HCT116 (cell line): ENCODE measurements at regions not wholly inside any gene's neighbourhood (a gene's known extent, or its start where the extent isn't known, plus 50 kb on each side); places are given as distances from the start of the nearest gene placed in this dataset.

Source experiments
- ATAC-seq: fragments of 200-7000 bp; cut with Tn5 transposase; 2 replicates; pipeline ENCODE4 v1.9.1; 2020; ENCODE audit warnings: mild to moderate bottlenecking, moderate library complexity
- BruUV-seq: library from RNA; stranded (reverse); fragments of 400-500 nt; replicated peaks from 2 replicates; lab custom pipeline; 2021; lab: Mats Ljungman, UMichigan
- CTCF ChIA-PET: fragments of 300-600 bp; sonication (Branson Sonifier 250); formaldehyde crosslinking; loops from one replicate; lab custom pipeline; 2021; ENCODE audit warnings: antibody characterized with exemption; lab: Charles Lee
- POLR2A ChIA-PET: fragments of 300-600, 350-600 bp; sonication (Branson Sonifier 250); formaldehyde crosslinking; loops from one replicate; lab custom pipeline; 2021; ENCODE audit warnings: antibody characterized with exemption; lab: Charles Lee
- RAD21 ChIA-PET, 2 experiments: fragments of 300-600 bp; sonication (Branson Sonifier 250); formaldehyde crosslinking; loops; one replicate each; lab custom pipeline; 2023; ENCODE audit warnings: low total read pairs in 2 of 2; ENCODE audit not compliant: uncharacterized antibody in 2 of 2, unreplicated experiment in 2 of 2, low non-redundant PET in 1 of 2; lab: Charles Lee
- DNase-seq: peaks from one replicate; pipeline ENCODE4 v3.0.0-alpha.2; 2010; ENCODE audit warnings: low read depth, low spot score
- H2AFZ ChIP-seq: fragments of 200-600 bp; shearing (Covaris generic), sonication (generic); 2 replicates; pipeline ENCODE4 v1.6.1; 2017; ENCODE audit warnings: low read depth, mixed run types, mixed read lengths, antibody characterized with exemption, low read length; ENCODE audit not compliant: poor library complexity, severe bottlenecking
- H3K27ac ChIP-seq: 2 replicates; pipeline ENCODE4 v1.5.1; 2012; ENCODE audit warnings: low read depth, low read length
- H3K27me3 ChIP-seq: fragments of 200-600 bp; sonication (generic); 2 replicates; pipeline ENCODE4 v1.6.1; 2016; ENCODE audit warnings: mixed run types, low read length, mixed read lengths; ENCODE audit not compliant: insufficient read depth
- H3K36me3 ChIP-seq, 2 experiments: fragments of 200-500 bp in 1 of 2; fragments of 200-600 bp in 1 of 2; sonication (Bioruptor generic) in 1 of 2; sonication (generic) in 1 of 2; 2 replicates each; pipeline versions ENCODE4 v1.5.1 to v1.6.1; 2014 to 2016; ENCODE audit warnings: low read length in 2 of 2, inconsistent platforms in 1 of 2, mixed read lengths in 1 of 2, mixed run types in 1 of 2; ENCODE audit not compliant: insufficient read depth in 2 of 2, control insufficient read depth in 1 of 2
- H3K4me1 ChIP-seq, 2 experiments: fragments of 200-600 bp in 1 of 2; sonication (generic) in 1 of 2; 2 replicates each; pipeline versions ENCODE4 v1.5.1 to v1.6.1; 2012 to 2017; ENCODE audit warnings: low read length in 2 of 2, inconsistent platforms in 1 of 2, mild to moderate bottlenecking in 1 of 2, mixed read lengths in 1 of 2, mixed run types in 1 of 2, moderate library complexity in 1 of 2; ENCODE audit not compliant: insufficient read depth in 2 of 2, control insufficient read depth in 1 of 2
- H3K4me2 ChIP-seq: fragments of 200-600 bp; sonication (generic); 2 replicates; pipeline ENCODE4 v1.6.1; 2017; ENCODE audit warnings: mixed run types, low read length, mixed read lengths
- H3K4me3 ChIP-seq, 2 experiments: fragments of 200-600 bp in 1 of 2; sonication (generic) in 1 of 2; replicated peaks in 1 of 2; 2 replicates each; pipeline ENCODE4 v1.5.1; 2011 to 2016; ENCODE audit warnings: low read length in 2 of 2, control low read depth in 1 of 2, low read depth in 1 of 2, mild to moderate bottlenecking in 1 of 2, mixed read lengths in 1 of 2, mixed run types in 1 of 2
- H3K79me2 ChIP-seq: fragments of 200-600 bp; sonication (generic); 2 replicates; pipeline ENCODE4 v1.6.1; 2017; ENCODE audit warnings: mild to moderate bottlenecking, mixed run types, low read length, moderate library complexity, mixed read lengths; ENCODE audit not compliant: insufficient read depth
- H3K9ac ChIP-seq: fragments of 200-600 bp; sonication (generic); 2 replicates; pipeline ENCODE4 v1.6.1; 2016; ENCODE audit warnings: low read length, mixed read lengths
- H3K9me2 ChIP-seq: fragments of 200-600 bp; sonication (generic), shearing (Covaris generic); 2 replicates; pipeline ENCODE4 v1.6.1; 2017; ENCODE audit warnings: mixed run types, mild to moderate bottlenecking, moderate library complexity; ENCODE audit not compliant: insufficient read depth
- H3K9me3 ChIP-seq, 2 experiments: fragments of 200-500 bp in 1 of 2; fragments of 200-600 bp in 1 of 2; sonication (Bioruptor generic) in 1 of 2; sonication (generic) in 1 of 2; 2 replicates each; pipeline ENCODE4 v1.6.1; 2014 to 2017; ENCODE audit warnings: low read length in 2 of 2, mixed read lengths in 2 of 2, inconsistent platforms in 1 of 2, low read depth in 1 of 2, mild to moderate bottlenecking in 1 of 2, mixed run types in 1 of 2, moderate library complexity in 1 of 2; ENCODE audit not compliant: control insufficient read depth in 1 of 2, insufficient read depth in 1 of 2
- H4K20me1 ChIP-seq: fragments of 200-600 bp; sonication (generic), shearing (Covaris generic); 2 replicates; pipeline ENCODE4 v1.6.1; 2017; ENCODE audit warnings: mixed run types, mild to moderate bottlenecking, moderate library complexity; ENCODE audit not compliant: insufficient read depth
- CBX3 ChIP-seq: IDR thresholded peaks from 2 replicates; pipeline ENCODE4 v1.6.1; 2012; ENCODE audit warnings: low read depth
- CTCF ChIP-seq, 3 experiments: fragments of 200-600 bp in 1 of 3; sonication (generic) in 1 of 3; IDR thresholded peaks in 2 of 3; conservative IDR thresholded peaks in 1 of 3; 2 replicates each; pipeline ENCODE4 v1.5.1; 2012 to 2017; ENCODE audit warnings: low read depth in 2 of 3, low read length in 2 of 3, antibody characterized with exemption in 1 of 3, borderline replicate concordance in 1 of 3, control low read depth in 1 of 3, mild to moderate bottlenecking in 1 of 3, mixed read lengths in 1 of 3, mixed run types in 1 of 3, moderate library complexity in 1 of 3; ENCODE audit not compliant: insufficient read depth in 1 of 3
- ELF1 ChIP-seq: IDR thresholded peaks from 2 replicates; pipeline ENCODE4 v1.6.1; 2012; ENCODE audit warnings: low read depth, borderline replicate concordance
- EZH2 ChIP-seq: fragments of 200-600 bp; sonication (generic); IDR thresholded peaks from 2 replicates; pipeline ENCODE4 v1.6.1; 2017; ENCODE audit warnings: antibody characterized with exemption, mixed run types
- EZH2phosphoT487 ChIP-seq: fragments of 200-600 bp; IDR thresholded peaks from 2 replicates; pipeline ENCODE4 v1.6.1; 2018; ENCODE audit warnings: antibody characterized with exemption, borderline replicate concordance
- JUND ChIP-seq: IDR thresholded peaks from 2 replicates; pipeline ENCODE4 v1.6.1; 2012
- MAX ChIP-seq: IDR thresholded peaks from 2 replicates; pipeline ENCODE4 v1.6.1; 2012
- POLR2AphosphoS5 ChIP-seq: IDR thresholded peaks from 2 replicates; pipeline ENCODE4 v1.6.1; 2011; ENCODE audit warnings: mild to moderate bottlenecking, low read depth, low read length, moderate library complexity
- RAD21 ChIP-seq: IDR thresholded peaks from 2 replicates; pipeline ENCODE4 v1.6.1; 2012; ENCODE audit warnings: low read depth, mild to moderate bottlenecking
- SRF ChIP-seq: IDR thresholded peaks from 2 replicates; pipeline ENCODE4 v1.6.1; 2012; ENCODE audit warnings: low read depth
- TCF7L2 ChIP-seq: IDR thresholded peaks from 2 replicates; pipeline ENCODE4 v1.7.0; 2011; ENCODE audit warnings: borderline replicate concordance, inconsistent platforms; ENCODE audit not compliant: insufficient read depth, insufficient read length; ENCODE audit errors: extremely low read depth
- YY1 ChIP-seq: IDR thresholded peaks from 2 replicates; pipeline ENCODE4 v1.6.1; 2011; ENCODE audit warnings: low read length, low read depth, moderate library complexity, mild to moderate bottlenecking; ENCODE audit not compliant: insufficient replicate concordance; ENCODE audit errors: extremely low read depth
- ZFX ChIP-seq: fragments of 450-650 bp; IDR thresholded peaks from 2 replicates; pipeline ENCODE4 v1.6.1; 2017
- intact Hi-C: fragments of 100-400 bp; cut with micrococcal nuclease; formaldehyde crosslinking; loops from 2 replicates; pipeline ENCODE4 v1.10.0; 2022
- TF ChIP-seq, protein P1 (sequence below): IDR thresholded peaks from 2 replicates; pipeline ENCODE4 v1.6.1; 2012; ENCODE audit warnings: low read depth
- TF ChIP-seq, protein P2 (sequence below): IDR thresholded peaks from 2 replicates; pipeline ENCODE4 v1.6.1; 2011; ENCODE audit warnings: mild to moderate bottlenecking, low read length, moderate library complexity; ENCODE audit not compliant: insufficient replicate concordance; ENCODE audit errors: extremely low read depth

DNA sequence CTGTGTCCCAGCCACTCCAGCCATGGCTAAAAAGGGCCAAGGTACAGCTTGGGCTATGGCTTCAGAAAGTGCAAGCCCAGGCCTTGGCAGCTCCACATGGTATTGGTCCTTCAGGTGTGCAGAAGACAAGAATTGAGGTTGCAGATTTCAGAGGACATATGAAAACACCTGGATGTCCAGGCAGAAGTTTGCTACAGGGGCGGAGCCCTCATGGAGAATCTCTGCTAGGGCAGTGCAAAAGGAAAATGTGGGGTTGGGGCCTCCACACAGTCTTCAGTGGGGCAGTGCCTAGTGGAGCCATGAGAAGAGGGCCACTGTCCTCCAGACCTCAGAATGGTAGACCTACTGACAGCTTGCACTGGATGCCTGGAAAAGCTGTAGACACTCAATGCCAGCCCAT is 1074.1 kb downstream of the JRKL start (continued):
- TF ChIP-seq CTCF (IDR thresholded peaks at IDR 0.05 in 2 of 3, conservative IDR thresholded peaks at IDR 0.05 in 1 of 3; ENCODE audit: borderline replicate concordance in 1 of 3, insufficient read depth in 1 of 3, low read depth in 2 of 3, low read length in 2 of 3) (no peak), CBX3 (no peak)
- TF ChIP-seq, all 23 proteins: peak for 0

DNA sequence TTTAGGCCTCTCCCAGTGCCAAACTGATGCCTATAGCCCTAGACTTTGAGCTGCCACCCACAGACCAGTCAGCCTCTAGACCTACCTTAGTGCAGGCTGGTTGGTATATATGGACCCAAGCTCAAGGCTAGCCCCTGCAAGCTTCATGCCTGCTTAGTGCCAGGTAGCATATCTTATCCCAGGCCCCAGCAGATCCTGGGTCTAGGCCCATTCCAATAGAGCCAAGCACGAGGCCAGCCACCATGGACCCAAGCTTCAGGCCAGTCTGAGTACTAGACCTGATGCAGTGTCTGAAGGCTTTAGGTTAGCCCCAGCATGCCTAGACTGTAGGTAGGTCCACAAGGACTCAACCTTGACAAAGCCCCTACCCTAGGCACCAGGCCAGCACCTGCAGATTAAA is 1081.7 kb downstream of the JRKL start:
- ChIA-PET POLR2A (no interaction called here), RAD21 (no interaction called here), CTCF (no interaction called here)
- Histone ChIP-seq H3K4me2 (no peak overlapping the region), H3K9ac (no peak overlapping the region), H3K9me2 (no peaks in the 10 kb centered on the region), H3K36me3 (no peaks in the 10 kb centered on the region), H3K9me3 (peaks cover 10 to 25% of the 10 kb centered on the region in 2 experiments), H3K4me1 (no peaks in the 10 kb centered on the region), H3K79me2 (no peaks in the 10 kb centered on the region), H2AFZ (no peak overlapping the region), H3K4me3 (no peak overlapping the region), H3K27ac (no peak overlapping the region), H3K27me3 (no peaks in the 10 kb centered on the region), H4K20me1 (no peaks in the 10 kb centered on the region)
- DNase-seq (no peak), ATAC-seq (no peak)
- intact Hi-C loops = no loop called here
- BruUV-seq = no TSS peak
- no peak for TF ChIP-seq ZFX
- no peak for TF ChIP-seq JUND
- no peak for TF ChIP-seq ELF1
- no peak for TF ChIP-seq SRF
- TF ChIP-seq MAX = no peak
- no peak for TF ChIP-seq YY1
- TF ChIP-seq, protein P1, sequence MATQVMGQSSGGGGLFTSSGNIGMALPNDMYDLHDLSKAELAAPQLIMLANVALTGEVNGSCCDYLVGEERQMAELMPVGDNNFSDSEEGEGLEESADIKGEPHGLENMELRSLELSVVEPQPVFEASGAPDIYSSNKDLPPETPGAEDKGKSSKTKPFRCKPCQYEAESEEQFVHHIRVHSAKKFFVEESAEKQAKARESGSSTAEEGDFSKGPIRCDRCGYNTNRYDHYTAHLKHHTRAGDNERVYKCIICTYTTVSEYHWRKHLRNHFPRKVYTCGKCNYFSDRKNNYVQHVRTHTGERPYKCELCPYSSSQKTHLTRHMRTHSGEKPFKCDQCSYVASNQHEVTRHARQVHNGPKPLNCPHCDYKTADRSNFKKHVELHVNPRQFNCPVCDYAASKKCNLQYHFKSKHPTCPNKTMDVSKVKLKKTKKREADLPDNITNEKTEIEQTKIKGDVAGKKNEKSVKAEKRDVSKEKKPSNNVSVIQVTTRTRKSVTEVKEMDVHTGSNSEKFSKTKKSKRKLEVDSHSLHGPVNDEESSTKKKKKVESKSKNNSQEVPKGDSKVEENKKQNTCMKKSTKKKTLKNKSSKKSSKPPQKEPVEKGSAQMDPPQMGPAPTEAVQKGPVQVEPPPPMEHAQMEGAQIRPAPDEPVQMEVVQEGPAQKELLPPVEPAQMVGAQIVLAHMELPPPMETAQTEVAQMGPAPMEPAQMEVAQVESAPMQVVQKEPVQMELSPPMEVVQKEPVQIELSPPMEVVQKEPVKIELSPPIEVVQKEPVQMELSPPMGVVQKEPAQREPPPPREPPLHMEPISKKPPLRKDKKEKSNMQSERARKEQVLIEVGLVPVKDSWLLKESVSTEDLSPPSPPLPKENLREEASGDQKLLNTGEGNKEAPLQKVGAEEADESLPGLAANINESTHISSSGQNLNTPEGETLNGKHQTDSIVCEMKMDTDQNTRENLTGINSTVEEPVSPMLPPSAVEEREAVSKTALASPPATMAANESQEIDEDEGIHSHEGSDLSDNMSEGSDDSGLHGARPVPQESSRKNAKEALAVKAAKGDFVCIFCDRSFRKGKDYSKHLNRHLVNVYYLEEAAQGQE = no peak
- no peak for TF ChIP-seq TCF7L2
- no peak for TF ChIP-seq POLR2AphosphoS5
- TF ChIP-seq RAD21 = no peak
- TF ChIP-seq EZH2 = no peak
- TF ChIP-seq EZH2phosphoT487 = no peak
- TF ChIP-seq CTCF (IDR thresholded peaks at IDR 0.05 in 2 of 3, conservative IDR thresholded peaks at IDR 0.05 in 1 of 3; ENCODE audit: borderline replicate concordance in 1 of 3, insufficient read depth in 1 of 3, low read depth in 2 of 3, low read length in 2 of 3) = no peak
- TF ChIP-seq, protein P2, sequence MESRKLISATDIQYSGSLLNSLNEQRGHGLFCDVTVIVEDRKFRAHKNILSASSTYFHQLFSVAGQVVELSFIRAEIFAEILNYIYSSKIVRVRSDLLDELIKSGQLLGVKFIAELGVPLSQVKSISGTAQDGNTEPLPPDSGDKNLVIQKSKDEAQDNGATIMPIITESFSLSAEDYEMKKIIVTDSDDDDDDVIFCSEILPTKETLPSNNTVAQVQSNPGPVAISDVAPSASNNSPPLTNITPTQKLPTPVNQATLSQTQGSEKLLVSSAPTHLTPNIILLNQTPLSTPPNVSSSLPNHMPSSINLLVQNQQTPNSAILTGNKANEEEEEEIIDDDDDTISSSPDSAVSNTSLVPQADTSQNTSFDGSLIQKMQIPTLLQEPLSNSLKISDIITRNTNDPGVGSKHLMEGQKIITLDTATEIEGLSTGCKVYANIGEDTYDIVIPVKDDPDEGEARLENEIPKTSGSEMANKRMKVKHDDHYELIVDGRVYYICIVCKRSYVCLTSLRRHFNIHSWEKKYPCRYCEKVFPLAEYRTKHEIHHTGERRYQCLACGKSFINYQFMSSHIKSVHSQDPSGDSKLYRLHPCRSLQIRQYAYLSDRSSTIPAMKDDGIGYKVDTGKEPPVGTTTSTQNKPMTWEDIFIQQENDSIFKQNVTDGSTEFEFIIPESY = no peak
